ENCODE measurements at regions not wholly inside any gene's neighbourhood (a gene's known extent, or its start where the extent isn't known, plus 50 kb on each side); places are given as distances from the start of the nearest gene placed in this dataset.

DNA sequence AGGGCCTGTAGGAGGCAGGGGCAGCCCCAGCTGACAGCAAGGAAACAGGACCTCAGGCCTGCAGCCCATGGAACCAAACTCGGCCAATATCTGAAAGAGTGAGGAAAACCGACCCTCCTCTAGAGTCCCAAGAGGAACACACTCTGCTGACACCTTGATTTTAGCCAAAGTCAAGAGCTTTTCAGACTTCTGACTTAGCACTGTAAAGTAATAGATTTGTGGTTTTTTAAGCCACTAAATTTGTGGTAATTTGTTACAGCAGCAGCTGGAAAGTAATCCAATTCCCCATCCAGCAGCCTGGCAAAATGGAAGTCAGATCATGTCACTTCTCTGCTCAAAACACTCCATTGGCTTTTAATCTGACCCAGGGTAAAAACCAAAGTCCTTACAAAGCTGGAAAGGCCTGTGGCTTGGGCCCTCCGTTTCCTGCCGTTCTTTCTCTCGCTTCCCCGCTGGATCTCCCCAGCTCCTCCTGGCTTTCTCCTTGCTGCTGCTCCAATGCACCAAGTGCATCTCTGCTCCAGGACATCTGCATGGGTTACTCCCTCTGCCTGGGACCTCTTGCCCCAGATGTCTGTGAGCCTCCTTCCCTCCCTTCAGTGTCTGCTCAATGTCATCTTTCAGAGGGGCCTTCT, 79.0 kb downstream of the C5orf15 start:
- no peak for TF ChIP-seq POLR2AphosphoS5 (IDR thresholded peaks at IDR 0.05)
- no peak for TF ChIP-seq POLR2A (IDR thresholded peaks at IDR 0.05)
- no peak for TF ChIP-seq CTCF (IDR thresholded peaks at IDR 0.05)
- no peak for TF ChIP-seq EP300 (IDR thresholded peaks at IDR 0.05)

Measured in gastroesophageal sphincter (tissue), 3 donors.